ENCODE measurements at regions not wholly inside any gene's neighbourhood (a gene's known extent, or its start where the extent isn't known, plus 50 kb on each side); places are given as distances from the start of the nearest gene placed in this dataset.
"Not testable (repeated sequence)": the region's sequence is repeated elsewhere in the genome, so short reads cannot be mapped to it uniquely, and the experiment has no call there.

DNA sequence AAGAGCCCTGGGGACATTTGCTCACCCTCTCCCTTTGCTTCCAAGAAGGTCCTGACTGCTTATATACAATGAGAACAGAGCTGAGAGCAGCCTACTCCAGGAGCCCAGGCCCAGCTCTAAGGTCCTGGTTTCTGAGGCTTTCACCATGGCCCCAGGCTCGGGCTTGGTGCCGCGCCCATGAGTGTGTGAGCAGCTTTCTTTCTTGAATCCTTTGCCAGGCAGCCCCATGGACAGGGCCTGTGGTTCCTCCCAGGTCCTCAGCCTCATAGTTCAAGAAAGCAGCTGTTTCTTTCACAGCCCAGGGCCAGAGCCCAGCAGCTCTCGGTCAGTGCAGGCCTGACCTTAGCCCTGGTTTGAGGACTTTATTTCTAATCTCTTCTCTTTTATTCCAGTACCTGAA, 1197.2 kb downstream of the RPIA start:
- not testable (repeated sequence) for H3K4me3 ChIP-seq (ENCODE audit: low read depth, low read length); DNase-seq (ENCODE audit: low read depth)

GRCh38 chr2:89890185-89890773, 1198.8 kb downstream of the RPIA start:
- not testable (repeated sequence) for DNase-seq (ENCODE audit: low read depth); H3K4me3 ChIP-seq (ENCODE audit: low read depth, low read length)

DNA sequence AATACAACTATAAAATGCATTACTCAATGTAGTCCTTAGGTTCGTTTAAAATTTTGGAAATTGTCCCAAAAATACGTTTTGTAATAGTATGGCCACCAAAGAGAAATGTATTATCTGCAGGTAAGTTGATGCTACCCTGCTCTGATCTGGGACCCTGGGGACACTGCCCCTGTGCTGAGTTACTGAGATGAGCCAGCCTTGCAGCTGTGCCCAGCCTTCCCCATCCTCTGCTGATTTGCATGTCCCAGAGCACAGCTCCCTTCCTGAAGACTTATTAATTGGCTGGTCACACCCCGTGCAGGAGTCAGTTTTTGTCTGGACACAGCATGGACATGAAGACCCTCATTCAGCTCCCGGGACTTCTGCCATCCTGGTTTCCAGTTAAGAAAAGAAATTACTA, 1203.5 kb downstream of the RPIA start:
- not testable (repeated sequence) for H3K4me3 ChIP-seq (ENCODE audit: low read depth, low read length)

DNA sequence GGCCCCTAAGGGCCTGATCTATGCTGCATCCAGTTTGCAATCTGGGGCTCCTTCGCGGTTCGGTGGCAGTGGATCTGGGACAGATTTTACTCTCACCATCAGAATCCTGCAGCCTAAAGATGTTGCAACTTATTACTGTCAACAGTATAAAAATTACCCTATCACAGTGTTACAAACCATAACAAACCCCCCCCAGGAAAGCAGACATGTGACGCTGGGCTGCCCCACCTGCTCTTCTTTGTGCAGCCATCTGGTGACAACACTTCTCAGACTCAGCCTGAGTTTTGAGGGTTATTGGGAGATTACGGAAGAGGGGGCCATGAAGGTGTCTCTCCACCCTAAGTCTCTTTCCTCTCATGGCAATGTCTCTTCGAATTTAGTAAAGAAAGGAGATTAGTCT, 1204.2 kb downstream of the RPIA start:
- not testable (repeated sequence) for H3K4me3 ChIP-seq (ENCODE audit: low read depth, low read length); DNase-seq (ENCODE audit: low read depth)

More for the DNA sequence above, 1203.5 kb downstream of the RPIA start:
- DNase-seq (ENCODE audit: low read depth) = not testable (repeated sequence)

DNA sequence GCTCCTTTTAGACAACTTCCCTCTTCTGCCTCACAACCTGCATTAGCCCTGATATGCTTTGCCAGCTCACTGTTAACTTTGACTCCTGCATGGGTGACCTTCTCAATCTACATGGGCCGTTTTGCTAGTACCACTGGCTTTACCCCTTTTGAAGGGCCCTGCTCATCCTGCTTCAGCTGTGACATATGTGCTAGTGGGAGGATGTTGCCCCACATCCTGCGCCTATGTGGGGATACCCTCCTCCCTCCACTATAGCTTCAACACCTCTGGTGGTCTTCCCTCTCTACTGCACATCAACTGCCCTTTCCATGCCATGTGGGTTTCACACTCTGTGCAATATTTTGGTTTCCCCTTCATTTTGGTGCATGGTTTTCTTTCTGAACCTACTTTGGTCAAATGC, 1235.5 kb downstream of the RPIA start:
- DNase-seq (ENCODE audit: low read depth); H3K4me3 ChIP-seq (ENCODE audit: low read depth, low read length): not testable (repeated sequence)

- DNase-seq (ENCODE audit: low read depth) = peak; percentile 1
- not testable (repeated sequence) for H3K4me3 ChIP-seq (ENCODE audit: low read depth, low read length)
Observed at GRCh38 chr2:89935436-89935835, 1244.0 kb downstream of the RPIA start.

- not testable (repeated sequence) for H3K4me3 ChIP-seq (ENCODE audit: low read depth, low read length); DNase-seq (ENCODE audit: low read depth)
Observed at GRCh38 chr2:89936011-89936410, 1244.5 kb downstream of the RPIA start.

- not testable (repeated sequence) for H3K4me3 ChIP-seq (ENCODE audit: low read depth, low read length); DNase-seq (ENCODE audit: low read depth)
Observed at GRCh38 chr2:89936559-89936958, 1245.1 kb downstream of the RPIA start.

DNA sequence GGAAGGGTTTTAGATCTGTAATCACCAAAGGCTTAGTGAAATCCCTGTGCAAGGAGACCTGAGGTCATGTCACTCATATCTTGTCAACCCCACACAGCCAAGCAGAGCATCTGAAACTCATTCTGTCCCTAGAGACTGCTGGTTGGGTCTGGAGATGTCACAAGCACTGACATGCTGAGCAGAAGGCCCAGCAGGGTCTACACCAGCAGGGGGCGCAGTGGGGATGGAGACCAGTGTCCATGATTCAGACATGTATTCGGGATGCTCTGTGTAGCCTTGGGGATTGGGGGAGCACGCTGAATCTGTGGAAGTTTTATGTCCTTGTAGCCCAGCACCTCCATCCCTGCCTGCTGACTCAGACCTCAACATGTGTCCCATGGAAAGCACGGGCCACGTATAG, 1247.3 kb downstream of the RPIA start:
- DNase-seq (ENCODE audit: low read depth); H3K4me3 ChIP-seq (ENCODE audit: low read depth, low read length): not testable (repeated sequence)

DNA sequence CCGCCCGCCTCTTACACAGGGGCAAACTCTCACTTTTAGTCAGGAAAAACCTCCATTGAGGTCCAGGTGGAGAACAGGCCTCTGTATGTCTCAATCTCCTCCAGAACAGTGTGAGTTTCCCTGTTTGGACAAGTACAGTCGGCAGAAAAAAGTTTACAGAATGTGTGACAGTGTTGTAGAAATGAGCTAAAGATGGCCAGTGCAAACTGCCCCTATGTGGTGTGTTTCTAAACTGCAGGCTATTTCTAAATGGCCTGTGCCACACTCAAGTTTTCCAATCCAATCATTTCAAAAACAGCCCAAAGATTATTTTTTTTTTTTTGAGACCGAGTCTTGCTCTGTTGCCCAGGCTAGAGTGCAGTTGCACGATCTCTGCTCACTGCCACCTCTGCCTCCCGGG, 1252.8 kb downstream of the RPIA start:
- DNase-seq (ENCODE audit: low read depth); H3K4me3 ChIP-seq (ENCODE audit: low read depth, low read length): not testable (repeated sequence)

DNA sequence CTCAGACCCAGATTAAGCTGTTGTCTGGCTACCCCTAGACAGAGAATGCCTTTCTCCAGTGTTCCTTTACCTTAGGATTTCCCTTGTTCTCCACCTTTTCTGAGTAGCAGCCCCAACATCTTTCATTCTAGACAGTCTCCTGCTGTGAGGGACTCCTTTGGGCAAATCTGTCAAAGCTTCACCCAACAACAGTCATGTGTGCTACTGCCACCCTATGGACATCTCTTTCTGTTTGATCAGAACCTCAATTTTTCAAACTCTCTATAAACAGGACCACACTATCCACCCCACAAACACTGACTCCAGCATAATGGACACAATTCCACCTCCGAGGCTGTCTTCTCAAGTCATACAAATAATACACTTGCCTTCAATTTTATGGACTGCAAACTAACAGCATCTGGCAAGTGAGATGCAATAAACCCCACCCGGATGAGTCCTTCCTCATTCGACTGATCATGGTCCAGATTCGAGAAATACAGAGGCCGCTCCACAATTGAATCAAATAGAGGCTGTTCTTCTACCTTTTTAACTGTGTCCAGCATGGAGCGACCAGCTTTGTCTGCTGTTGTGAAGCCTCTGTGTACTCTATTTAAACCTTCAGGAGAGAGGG, 1253.6 kb downstream of the RPIA start:
- DNase-seq (ENCODE audit: low read depth); H3K4me3 ChIP-seq (ENCODE audit: low read depth, low read length): not testable (repeated sequence)

DNA sequence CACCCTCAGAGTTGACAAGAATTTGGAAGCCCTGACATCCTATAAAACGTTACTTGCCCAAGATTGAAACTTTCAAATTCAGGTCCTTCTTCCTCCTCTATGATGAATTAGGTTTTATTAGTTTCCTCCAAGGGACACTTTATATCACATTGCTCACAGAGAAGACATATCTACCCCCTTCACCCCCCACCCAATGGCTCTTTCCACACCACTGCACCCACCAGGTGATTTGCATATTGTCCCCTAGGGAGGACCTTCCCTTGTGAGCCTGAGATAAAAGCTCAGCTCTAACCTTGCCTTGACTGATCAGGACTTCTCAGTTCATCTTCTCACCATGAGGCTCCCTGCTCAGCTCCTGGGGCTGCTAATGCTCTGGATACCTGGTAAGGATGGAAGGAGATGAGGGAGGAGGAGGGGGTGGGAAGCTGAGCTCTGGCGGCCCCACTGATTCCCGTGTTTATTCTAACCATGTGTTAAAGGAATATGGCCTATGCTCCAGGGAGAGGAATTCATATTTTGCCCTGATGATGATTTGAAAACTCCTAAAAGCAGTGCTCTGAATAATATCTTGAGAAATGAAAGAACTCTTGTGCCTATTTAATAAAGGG, 1255.8 kb downstream of the RPIA start:
- DNase-seq (ENCODE audit: low read depth); H3K4me3 ChIP-seq (ENCODE audit: low read depth, low read length): not testable (repeated sequence)

GRCh38 chr2:89948102-89948501, 1256.6 kb downstream of the RPIA start:
- not testable (repeated sequence) for DNase-seq (ENCODE audit: low read depth); H3K4me3 ChIP-seq (ENCODE audit: low read depth, low read length)

- not testable (repeated sequence) for H3K4me3 ChIP-seq (ENCODE audit: low read depth, low read length); DNase-seq (ENCODE audit: low read depth)
Observed at GRCh38 chr2:89950807-89951206, 1259.3 kb downstream of the RPIA start.

GRCh38 chr2:89957236-89957635, 1265.8 kb downstream of the RPIA start:
- DNase-seq (ENCODE audit: low read depth) = peak; percentile 1
- not testable (repeated sequence) for H3K4me3 ChIP-seq (ENCODE audit: low read depth, low read length)
- TF ChIP-seq, protein P1, sequence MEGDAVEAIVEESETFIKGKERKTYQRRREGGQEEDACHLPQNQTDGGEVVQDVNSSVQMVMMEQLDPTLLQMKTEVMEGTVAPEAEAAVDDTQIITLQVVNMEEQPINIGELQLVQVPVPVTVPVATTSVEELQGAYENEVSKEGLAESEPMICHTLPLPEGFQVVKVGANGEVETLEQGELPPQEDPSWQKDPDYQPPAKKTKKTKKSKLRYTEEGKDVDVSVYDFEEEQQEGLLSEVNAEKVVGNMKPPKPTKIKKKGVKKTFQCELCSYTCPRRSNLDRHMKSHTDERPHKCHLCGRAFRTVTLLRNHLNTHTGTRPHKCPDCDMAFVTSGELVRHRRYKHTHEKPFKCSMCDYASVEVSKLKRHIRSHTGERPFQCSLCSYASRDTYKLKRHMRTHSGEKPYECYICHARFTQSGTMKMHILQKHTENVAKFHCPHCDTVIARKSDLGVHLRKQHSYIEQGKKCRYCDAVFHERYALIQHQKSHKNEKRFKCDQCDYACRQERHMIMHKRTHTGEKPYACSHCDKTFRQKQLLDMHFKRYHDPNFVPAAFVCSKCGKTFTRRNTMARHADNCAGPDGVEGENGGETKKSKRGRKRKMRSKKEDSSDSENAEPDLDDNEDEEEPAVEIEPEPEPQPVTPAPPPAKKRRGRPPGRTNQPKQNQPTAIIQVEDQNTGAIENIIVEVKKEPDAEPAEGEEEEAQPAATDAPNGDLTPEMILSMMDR (conservative IDR thresholded peaks at IDR 0.05; ENCODE audit: low read depth, low read length) = peak; percentile 6

DNA sequence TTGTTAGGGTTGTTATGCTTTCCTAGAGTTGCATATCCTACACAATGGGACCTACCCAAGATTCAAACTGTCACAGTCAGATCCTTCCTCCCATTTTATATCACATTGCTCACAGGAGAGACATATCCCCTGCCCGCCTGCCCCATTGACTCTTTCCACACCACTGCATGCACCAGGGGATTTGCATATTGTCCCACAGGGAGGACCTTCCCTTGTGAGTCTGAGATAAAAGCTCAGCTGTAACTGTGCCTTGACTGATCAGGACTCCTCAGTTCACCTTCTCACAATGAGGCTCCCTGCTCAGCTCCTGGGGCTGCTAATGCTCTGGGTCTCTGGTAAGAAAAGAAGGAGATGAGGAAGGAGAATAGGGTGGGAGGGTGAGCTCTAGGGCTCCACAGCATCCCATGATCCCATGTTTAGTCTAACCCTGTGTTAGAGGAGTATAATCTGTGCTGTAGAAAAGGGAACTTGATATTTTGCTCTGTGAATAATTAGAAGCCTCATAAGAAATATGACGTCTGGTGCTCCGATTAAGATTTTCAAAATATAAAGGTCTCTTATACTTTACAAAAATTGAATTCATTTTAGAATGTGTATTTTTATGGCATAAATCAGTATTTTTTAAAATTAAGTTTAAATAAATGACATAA, 1268.4 kb downstream of the RPIA start:
- DNase-seq (ENCODE audit: low read depth) = not testable (repeated sequence)

DNA sequence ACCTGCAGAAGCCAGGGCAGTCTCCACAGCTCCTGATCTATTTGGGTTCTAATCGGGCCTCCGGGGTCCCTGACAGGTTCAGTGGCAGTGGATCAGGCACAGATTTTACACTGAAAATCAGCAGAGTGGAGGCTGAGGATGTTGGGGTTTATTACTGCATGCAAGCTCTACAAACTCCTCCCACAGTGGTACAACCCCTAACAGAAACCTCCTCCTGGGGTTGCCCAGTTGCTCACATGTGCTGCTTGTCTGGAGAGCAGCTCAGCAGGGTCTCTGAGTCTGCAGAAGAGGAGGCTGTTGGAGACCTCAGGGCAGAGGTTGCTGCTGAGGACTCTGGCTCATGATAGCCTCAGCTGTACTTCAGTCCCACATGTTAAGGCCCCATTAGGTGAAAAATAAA, 1269.1 kb downstream of the RPIA start:
- DNase-seq (ENCODE audit: low read depth); H3K4me3 ChIP-seq (ENCODE audit: low read depth, low read length): not testable (repeated sequence)

More for the DNA sequence above, 1268.4 kb downstream of the RPIA start:
- H3K4me3 ChIP-seq (ENCODE audit: low read depth, low read length) = not testable (repeated sequence)

GRCh38 chr2:89968567-89968966, 1277.1 kb downstream of the RPIA start:
- not testable (repeated sequence) for H3K4me3 ChIP-seq (ENCODE audit: low read depth, low read length); DNase-seq (ENCODE audit: low read depth)
